ENCODE measurements at regions not wholly inside any gene's neighbourhood (a gene's known extent, or its start where the extent isn't known, plus 50 kb on each side); places are given as distances from the start of the nearest gene placed in this dataset.
"Not testable (repeated sequence)": the region's sequence is repeated elsewhere in the genome, so short reads cannot be mapped to it uniquely, and the experiment has no call there.

- Histone ChIP-seq H3K4me3 (no peak overlapping the region), H3K27me3 (no peaks in the 10 kb centered on the region), H3K36me3 (no peaks in the 10 kb centered on the region), H3K27ac (no peak overlapping the region), H3K4me1 (no peaks in the 10 kb centered on the region), H3K9ac (ENCODE audit: low read depth in 2 of 2, low read length in 2 of 2) (no peak overlapping the region), H3K9me3 (no peaks in the 10 kb centered on the region)
- intact Hi-C loops (cut with DNase I), result no loop called here
- no peak for TF ChIP-seq CTCF (IDR thresholded peaks at IDR 0.05)
- DNase-seq, result no peak
Observed at GRCh38 chr17:31778523-31778922, 80.5 kb downstream of the COPRS start.

GRCh38 chr17:31771328-31771727 lies 87.7 kb downstream of the COPRS start:
- H3K4me1 ChIP-seq; H3K9ac ChIP-seq (ENCODE audit: low read depth in 2 of 2, low read length in 2 of 2); H3K27ac ChIP-seq; H3K9me3 ChIP-seq; intact Hi-C loops (cut with DNase I); H3K4me3 ChIP-seq; DNase-seq; H3K36me3 ChIP-seq; H3K27me3 ChIP-seq: not testable (repeated sequence)

- H3K9ac ChIP-seq (ENCODE audit: low read depth in 2 of 2, low read length in 2 of 2); H3K9me3 ChIP-seq; H3K27ac ChIP-seq; H3K27me3 ChIP-seq; H3K36me3 ChIP-seq; H3K4me1 ChIP-seq; H3K4me3 ChIP-seq; DNase-seq; intact Hi-C loops (cut with DNase I): not testable (repeated sequence)
Observed at GRCh38 chr17:31770501-31770900, 88.5 kb downstream of the COPRS start.

- intact Hi-C loops (cut with DNase I); H3K9me3 ChIP-seq; H3K27me3 ChIP-seq; H3K4me3 ChIP-seq; H3K36me3 ChIP-seq; H3K4me1 ChIP-seq; DNase-seq; H3K9ac ChIP-seq (ENCODE audit: low read depth in 2 of 2, low read length in 2 of 2); H3K27ac ChIP-seq: not testable (repeated sequence)
Observed at GRCh38 chr17:31761836-31762510, 97.1 kb downstream of the COPRS start.

- Histone ChIP-seq H3K9ac (ENCODE audit: low read depth in 2 of 2, low read length in 2 of 2) (no peak overlapping the region), H3K4me1 (no peaks in the 10 kb centered on the region), H3K27me3 (no peaks in the 10 kb centered on the region), H3K4me3 (no peak overlapping the region), H3K36me3 (no peaks in the 10 kb centered on the region), H3K27ac (no peak overlapping the region), H3K9me3 (no peaks in the 10 kb centered on the region)
- intact Hi-C loops (cut with DNase I), result no loop called here
- DNase-seq, result no peak
- TF ChIP-seq CTCF (IDR thresholded peaks at IDR 0.05), result no peak
Observed at GRCh38 chr17:31758646-31759045, 100.4 kb downstream of the COPRS start.

GRCh38 chr17:31757097-31757496 lies 101.9 kb downstream of the COPRS start:
- intact Hi-C loops (cut with DNase I), result no loop called here
- TF ChIP-seq CTCF (IDR thresholded peaks at IDR 0.05), result no peak
- peaks cover 4% of the 10 kb centered on the region for H3K4me1 ChIP-seq
- H3K36me3 ChIP-seq, result no peaks in the 10 kb centered on the region
- H3K27me3 ChIP-seq, result no peaks in the 10 kb centered on the region
- no peak overlapping the region for H3K4me3 ChIP-seq
- no peak overlapping the region for H3K9ac ChIP-seq (ENCODE audit: low read depth in 2 of 2, low read length in 2 of 2)
- H3K27ac ChIP-seq, result no peak overlapping the region
- no peak for DNase-seq
- H3K9me3 ChIP-seq, result no peaks in the 10 kb centered on the region

- Histone ChIP-seq H3K9me3 (no peaks in the 10 kb centered on the region), H3K27me3 (no peaks in the 10 kb centered on the region), H3K27ac (no peak overlapping the region), H3K9ac (ENCODE audit: low read depth in 2 of 2, low read length in 2 of 2) (no peak overlapping the region), H3K4me3 (no peak overlapping the region), H3K36me3 (no peaks in the 10 kb centered on the region), H3K4me1 (peaks cover 4% of the 10 kb centered on the region)
- DNase-seq, result no peak
- TF ChIP-seq CTCF (IDR thresholded peaks at IDR 0.05), result no peak
- intact Hi-C loops (cut with DNase I), result no loop called here
Observed at GRCh38 chr17:31754239-31754945, 104.7 kb downstream of the COPRS start.

All from colonic mucosa (tissue), 4 donors.